GM12878 (cell line): ENCODE measurements at regions not wholly inside any gene's neighbourhood (a gene's known extent, or its start where the extent isn't known, plus 50 kb on each side); places are given as distances from the start of the nearest gene placed in this dataset.

Source experiments
- CHD1 ChIP-seq: IDR thresholded peaks from 2 replicates; pipeline ENCODE4 v1.6.1; 2012; ENCODE audit warnings: low read depth, low read length, improper control_type of control experiment
- CHD2 ChIP-seq: IDR thresholded peaks from 2 replicates; pipeline ENCODE4 v1.6.1; 2011; ENCODE audit warnings: low read depth, low read length, improper control_type of control experiment, borderline replicate concordance
- EZH2 ChIP-seq: IDR thresholded peaks from 2 replicates; pipeline ENCODE4 v1.6.1; 2012; ENCODE audit warnings: low read depth, mild to moderate bottlenecking, control low read depth, inconsistent platforms, low read length, borderline replicate concordance; ENCODE audit not compliant: control insufficient read depth
- FOS ChIP-seq: IDR thresholded peaks from 3 replicates; pipeline ENCODE4 v1.6.1; 2011; ENCODE audit warnings: borderline replicate concordance; ENCODE audit not compliant: insufficient read length; ENCODE audit errors: extremely low read depth
- PAX5 ChIP-seq: IDR thresholded peaks from 2 replicates; pipeline ENCODE4 v1.6.1; 2011; ENCODE audit warnings: low read depth, low read length, borderline replicate concordance
- STAT1 ChIP-seq: fragments of 450-650 bp; conservative IDR thresholded peaks from 2 replicates; pipeline ENCODE4 v1.6.1; 2014; ENCODE audit warnings: antibody characterized with exemption, mild to moderate bottlenecking
- ZNF274 ChIP-seq: IDR thresholded peaks from one replicate; pipeline ENCODE4 v1.8.0; 2011; ENCODE audit not compliant: insufficient read length, insufficient read depth

DNA sequence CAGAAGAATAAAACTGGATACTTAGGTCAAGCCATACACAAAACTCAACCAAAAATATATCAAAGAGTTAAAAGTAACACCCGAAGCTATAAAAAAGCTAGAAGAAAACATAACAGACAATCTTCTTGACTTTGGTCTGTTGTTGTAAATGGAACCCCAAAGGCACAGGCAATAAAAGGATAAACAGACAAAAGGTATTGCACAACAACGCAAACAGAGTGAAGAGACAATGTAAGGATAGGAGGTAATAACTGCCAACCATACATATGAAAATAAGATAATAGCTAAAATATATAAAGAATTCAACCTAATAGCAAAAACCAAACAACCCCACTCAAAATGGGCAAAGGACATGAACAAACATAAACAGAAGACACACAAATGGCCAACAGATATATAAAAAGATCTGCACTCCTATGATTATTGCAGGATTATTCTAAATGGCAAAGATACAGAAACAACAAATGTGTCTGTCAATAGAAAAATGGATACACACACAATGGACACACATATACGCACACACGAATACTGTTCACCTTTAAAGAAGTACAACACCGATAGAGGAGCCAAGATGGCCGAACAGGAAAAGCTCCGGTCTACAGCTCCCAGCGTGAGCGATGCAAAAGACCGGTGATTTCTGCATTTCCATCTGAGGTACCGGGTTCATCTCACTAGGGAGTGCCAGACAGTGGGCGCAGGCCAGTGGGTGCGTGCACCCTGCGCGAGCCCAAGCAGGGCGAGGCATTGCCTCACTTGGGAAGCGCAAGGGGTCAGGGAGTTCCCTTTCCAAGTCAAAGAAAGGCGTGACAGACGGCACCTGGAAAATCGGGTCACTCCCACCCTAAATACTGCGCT is 1137.1 kb downstream of the FSCB start:
- no peak for TF ChIP-seq FOS
- TF ChIP-seq STAT1 = no peak
- no peak for TF ChIP-seq CHD1
- no peak for TF ChIP-seq ZNF274
- no peak for TF ChIP-seq CHD2
- no peak for TF ChIP-seq PAX5
- no peak for TF ChIP-seq EZH2
